HEK293 (cell line): ENCODE measurements at regions not wholly inside any gene's neighbourhood (a gene's known extent, or its start where the extent isn't known, plus 50 kb on each side); places are given as distances from the start of the nearest gene placed in this dataset.

ENCODE experiments used
- HOXA7 ChIP-seq: sonication (generic); formaldehyde crosslinking; IDR thresholded peaks from 2 replicates; pipeline ENCODE4 v1.8.1; 2022; ENCODE audit warnings: missing genetic modification reagents, borderline replicate concordance
- MYNN ChIP-seq: fragments of 450-650 bp; formaldehyde crosslinking; IDR thresholded peaks from 2 replicates; pipeline ENCODE4 v1.5.1; 2016; ENCODE audit warnings: missing biosample characterization, missing genetic modification characterization, borderline replicate concordance
- SALL2 ChIP-seq: fragments of 450-650 bp; formaldehyde crosslinking; IDR thresholded peaks from 2 replicates; pipeline ENCODE4 v1.5.0; 2017; ENCODE audit warnings: missing biosample characterization, mild to moderate bottlenecking, missing genetic modification characterization, borderline replicate concordance
- SETDB1 ChIP-seq: IDR thresholded peaks from one replicate; pipeline ENCODE4 v1.6.1; 2017; ENCODE audit warnings: mild to moderate bottlenecking, low read length, moderate library complexity, mixed read lengths; ENCODE audit not compliant: insufficient read length
- ZNF23 ChIP-seq: fragments of 450-650 bp; formaldehyde crosslinking; IDR thresholded peaks from 2 replicates; pipeline ENCODE4 v1.5.1; 2016; ENCODE audit warnings: missing biosample characterization, missing genetic modification characterization, borderline replicate concordance
- ZNF324 ChIP-seq: fragments of 450-650 bp; formaldehyde crosslinking; IDR thresholded peaks from 2 replicates; pipeline ENCODE4 v1.5.1; 2016; ENCODE audit warnings: missing biosample characterization, missing genetic modification characterization
- ZNF335 ChIP-seq: fragments of 450-650 bp; formaldehyde crosslinking; conservative IDR thresholded peaks from 2 replicates; pipeline ENCODE4 v1.5.1; 2016; ENCODE audit warnings: missing biosample characterization, missing genetic modification characterization
- ZNF571 ChIP-seq: fragments of 450-650 bp; formaldehyde crosslinking; IDR thresholded peaks from 2 replicates; pipeline ENCODE4 v1.5.0; 2017; ENCODE audit warnings: missing biosample characterization, missing genetic modification characterization
- ZNF747 ChIP-seq: fragments of 450-650 bp; formaldehyde crosslinking; IDR thresholded peaks from 2 replicates; pipeline ENCODE4 v1.5.1; 2016; ENCODE audit warnings: missing biosample characterization, missing genetic modification characterization
- ZNF776 ChIP-seq: fragments of 450-650 bp; formaldehyde crosslinking; IDR thresholded peaks from 2 replicates; pipeline ENCODE4 v1.5.0; 2017; ENCODE audit warnings: missing biosample characterization, missing genetic modification characterization, borderline replicate concordance
- ZNF837 ChIP-seq: fragments of 450-650 bp; formaldehyde crosslinking; IDR thresholded peaks from 2 replicates; pipeline ENCODE4 v1.5.1; 2016; ENCODE audit warnings: missing biosample characterization, missing genetic modification characterization
- TF ChIP-seq, protein P1 (sequence below): fragments of 450-650 bp; formaldehyde crosslinking; IDR thresholded peaks from 2 replicates; pipeline ENCODE4 v1.5.1; 2016; ENCODE audit warnings: missing biosample characterization, missing genetic modification characterization
- TF ChIP-seq, protein P2 (sequence below): fragments of 450-650 bp; formaldehyde crosslinking; IDR thresholded peaks from 2 replicates; pipeline ENCODE4 v1.5.1; 2017; ENCODE audit warnings: missing biosample characterization, missing genetic modification characterization

DNA sequence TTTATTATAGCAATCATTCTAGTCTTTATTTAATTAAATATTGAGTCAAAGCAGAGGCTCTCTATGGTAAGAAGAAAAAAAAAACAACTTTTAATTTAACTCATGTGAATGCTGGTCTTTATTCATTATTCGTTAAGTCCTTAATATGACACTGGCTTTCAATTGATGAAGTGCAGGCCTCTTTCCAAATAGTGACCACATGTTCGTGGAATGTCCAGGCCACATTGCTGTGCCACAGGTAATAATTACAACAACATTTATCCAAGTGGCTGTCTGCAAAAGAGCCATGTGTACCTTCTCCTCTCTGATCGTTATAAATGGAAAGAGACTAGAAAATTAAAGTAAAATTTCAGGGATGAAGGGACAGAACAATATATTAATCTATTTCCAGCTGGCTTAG, 220.1 kb upstream of the PABPC4L start:
- TF ChIP-seq, protein P1, sequence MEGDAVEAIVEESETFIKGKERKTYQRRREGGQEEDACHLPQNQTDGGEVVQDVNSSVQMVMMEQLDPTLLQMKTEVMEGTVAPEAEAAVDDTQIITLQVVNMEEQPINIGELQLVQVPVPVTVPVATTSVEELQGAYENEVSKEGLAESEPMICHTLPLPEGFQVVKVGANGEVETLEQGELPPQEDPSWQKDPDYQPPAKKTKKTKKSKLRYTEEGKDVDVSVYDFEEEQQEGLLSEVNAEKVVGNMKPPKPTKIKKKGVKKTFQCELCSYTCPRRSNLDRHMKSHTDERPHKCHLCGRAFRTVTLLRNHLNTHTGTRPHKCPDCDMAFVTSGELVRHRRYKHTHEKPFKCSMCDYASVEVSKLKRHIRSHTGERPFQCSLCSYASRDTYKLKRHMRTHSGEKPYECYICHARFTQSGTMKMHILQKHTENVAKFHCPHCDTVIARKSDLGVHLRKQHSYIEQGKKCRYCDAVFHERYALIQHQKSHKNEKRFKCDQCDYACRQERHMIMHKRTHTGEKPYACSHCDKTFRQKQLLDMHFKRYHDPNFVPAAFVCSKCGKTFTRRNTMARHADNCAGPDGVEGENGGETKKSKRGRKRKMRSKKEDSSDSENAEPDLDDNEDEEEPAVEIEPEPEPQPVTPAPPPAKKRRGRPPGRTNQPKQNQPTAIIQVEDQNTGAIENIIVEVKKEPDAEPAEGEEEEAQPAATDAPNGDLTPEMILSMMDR = no peak
- TF ChIP-seq ZNF776 = no peak
- TF ChIP-seq, protein P2, sequence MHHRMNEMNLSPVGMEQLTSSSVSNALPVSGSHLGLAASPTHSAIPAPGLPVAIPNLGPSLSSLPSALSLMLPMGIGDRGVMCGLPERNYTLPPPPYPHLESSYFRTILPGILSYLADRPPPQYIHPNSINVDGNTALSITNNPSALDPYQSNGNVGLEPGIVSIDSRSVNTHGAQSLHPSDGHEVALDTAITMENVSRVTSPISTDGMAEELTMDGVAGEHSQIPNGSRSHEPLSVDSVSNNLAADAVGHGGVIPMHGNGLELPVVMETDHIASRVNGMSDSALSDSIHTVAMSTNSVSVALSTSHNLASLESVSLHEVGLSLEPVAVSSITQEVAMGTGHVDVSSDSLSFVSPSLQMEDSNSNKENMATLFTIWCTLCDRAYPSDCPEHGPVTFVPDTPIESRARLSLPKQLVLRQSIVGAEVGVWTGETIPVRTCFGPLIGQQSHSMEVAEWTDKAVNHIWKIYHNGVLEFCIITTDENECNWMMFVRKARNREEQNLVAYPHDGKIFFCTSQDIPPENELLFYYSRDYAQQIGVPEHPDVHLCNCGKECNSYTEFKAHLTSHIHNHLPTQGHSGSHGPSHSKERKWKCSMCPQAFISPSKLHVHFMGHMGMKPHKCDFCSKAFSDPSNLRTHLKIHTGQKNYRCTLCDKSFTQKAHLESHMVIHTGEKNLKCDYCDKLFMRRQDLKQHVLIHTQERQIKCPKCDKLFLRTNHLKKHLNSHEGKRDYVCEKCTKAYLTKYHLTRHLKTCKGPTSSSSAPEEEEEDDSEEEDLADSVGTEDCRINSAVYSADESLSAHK (tag by site-specific recombination) = no peak
- no peak for TF ChIP-seq ZNF571 (tag by site-specific recombination)
- no peak for TF ChIP-seq HOXA7
- TF ChIP-seq ZNF837 (tag by site-specific recombination) = no peak
- no peak for TF ChIP-seq SETDB1
- no peak for TF ChIP-seq ZNF324 (tag by site-specific recombination)
- no peak for TF ChIP-seq ZNF23 (tag by site-specific recombination)
- no peak for TF ChIP-seq ZNF335 (tag by site-specific recombination)
- TF ChIP-seq SALL2 (tag by site-specific recombination) = no peak
- no peak for TF ChIP-seq ZNF747 (tag by site-specific recombination)
- TF ChIP-seq MYNN (tag by site-specific recombination) = no peak
